Activated CD8-positive, alpha-beta T cell treated with anti-CD3 and anti-CD28 coated beads, Interleukin-2, amount 10 ng/mL, durations not matched to agents 7 days and 5 days (primary cell): ENCODE measurements at regions not wholly inside any gene's neighbourhood (a gene's known extent, or its start where the extent isn't known, plus 50 kb on each side); places are given as distances from the start of the nearest gene placed in this dataset.
"Not testable (repeated sequence)": the region's sequence is repeated elsewhere in the genome, so short reads cannot be mapped to it uniquely, and the experiment has no call there.

Experiments
- ATAC-seq: fragments of 150-1000 bp; cut with Tn5 transposase; one replicate; pipeline ENCODE4 v1.10.0; 2021; ENCODE audit warnings: moderate library complexity
- CTCF ChIA-PET: fragments of 350-600 bp; sonication (Branson Sonifier 250); formaldehyde crosslinking; loops from one replicate; lab custom pipeline; 2021; ENCODE audit warnings: antibody characterized with exemption; lab: Charles Lee
- POLR2A ChIA-PET: fragments of 350-600 bp; sonication (Branson Sonifier 250); formaldehyde crosslinking; loops from one replicate; lab custom pipeline; 2021; ENCODE audit warnings: antibody characterized with exemption; lab: Charles Lee
- DNase-seq: peaks from one replicate; pipeline ENCODE4 v3.0.0-alpha.2; 2020
- H3K27ac Mint-ChIP-seq: one replicate; pipeline ENCODE4 v1.8.0; 2021; ENCODE audit warnings: mild to moderate bottlenecking, mixed read lengths
- H3K27me3 Mint-ChIP-seq: one replicate; pipeline ENCODE4 v1.8.0; 2021; ENCODE audit warnings: low read depth, mixed read lengths
- H3K36me3 Mint-ChIP-seq: one replicate; pipeline ENCODE4 v1.8.0; 2021; ENCODE audit warnings: low read depth, mixed read lengths
- H3K4me1 Mint-ChIP-seq: one replicate; pipeline ENCODE4 v1.8.0; 2021; ENCODE audit warnings: low read depth, mixed read lengths
- H3K4me3 Mint-ChIP-seq: one replicate; pipeline ENCODE4 v1.8.0; 2021; ENCODE audit warnings: mild to moderate bottlenecking, mixed read lengths
- H3K9me3 Mint-ChIP-seq: one replicate; pipeline ENCODE4 v1.8.0; 2022; ENCODE audit warnings: mixed read lengths; ENCODE audit not compliant: insufficient read depth

DNA sequence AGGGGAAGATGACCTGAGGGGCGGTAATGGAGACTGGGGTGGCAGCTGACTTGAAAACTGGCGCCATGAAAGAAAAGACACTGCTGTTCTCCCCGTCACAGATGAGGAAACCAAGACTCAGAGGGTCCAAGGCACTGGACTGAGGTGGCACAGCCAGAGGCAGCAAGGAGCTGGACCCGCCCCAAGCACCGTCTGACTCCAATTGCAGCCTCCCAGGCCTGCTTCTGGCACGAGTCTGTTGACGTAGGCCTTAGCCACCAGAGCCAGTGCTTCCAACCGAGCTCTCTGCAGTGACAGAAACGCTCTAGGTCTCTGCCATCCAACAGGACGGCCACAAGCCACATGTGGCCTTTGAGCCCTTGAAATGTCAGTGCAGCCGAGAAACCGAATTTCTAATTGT lies 193.2 kb downstream of the OLFM1 start:
- no peak for ATAC-seq
- ChIA-PET POLR2A (interaction anchor here (0.6 kb wide), 1 partner anchor 80 kb away, joined by 4 read pairs; no protein-coding TSS in a partner anchor), CTCF (no interaction called here)
- no peak for DNase-seq
- no peak overlapping the region for H3K4me3 Mint-ChIP-seq
- no peaks in the 10 kb centered on the region for H3K36me3 Mint-ChIP-seq
- no peaks in the 10 kb centered on the region for H3K9me3 Mint-ChIP-seq
- no peak overlapping the region for H3K27ac Mint-ChIP-seq
- H3K4me1 Mint-ChIP-seq, result no peaks in the 10 kb centered on the region
- H3K27me3 Mint-ChIP-seq, result no peaks in the 10 kb centered on the region

DNA sequence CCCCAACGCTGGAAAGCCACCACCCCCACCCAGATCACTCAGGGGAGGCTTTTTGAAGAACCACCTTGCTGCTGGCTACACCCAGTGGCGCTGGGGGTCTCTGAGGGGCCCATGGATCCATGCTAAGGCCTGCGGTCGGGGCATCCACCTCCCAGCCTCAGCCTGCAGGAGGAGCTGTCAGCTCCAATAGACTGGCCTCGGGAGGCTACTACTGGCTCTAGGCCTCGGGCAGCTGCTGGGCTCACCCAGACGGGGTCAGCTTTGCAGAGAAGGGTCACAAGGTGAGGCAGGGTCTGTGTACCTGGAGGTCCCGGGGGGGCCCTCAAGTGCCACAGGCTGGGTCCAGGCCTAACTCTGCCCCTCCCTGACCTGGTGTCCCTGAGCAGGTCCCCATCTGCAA lies 193.7 kb downstream of the OLFM1 start:
- H3K4me1 Mint-ChIP-seq, result no peaks in the 10 kb centered on the region
- no peaks in the 10 kb centered on the region for H3K27me3 Mint-ChIP-seq
- ATAC-seq (no peak), DNase-seq (no peak)
- CTCF ChIA-PET, result no interaction called here
- POLR2A ChIA-PET, result interaction anchor here (0.6 kb wide), 1 partner anchor 80 kb away, joined by 4 read pairs; no protein-coding TSS in a partner anchor
- no peak overlapping the region for H3K27ac Mint-ChIP-seq
- no peaks in the 10 kb centered on the region for H3K36me3 Mint-ChIP-seq
- H3K9me3 Mint-ChIP-seq, result no peaks in the 10 kb centered on the region
- no peak overlapping the region for H3K4me3 Mint-ChIP-seq

DNA sequence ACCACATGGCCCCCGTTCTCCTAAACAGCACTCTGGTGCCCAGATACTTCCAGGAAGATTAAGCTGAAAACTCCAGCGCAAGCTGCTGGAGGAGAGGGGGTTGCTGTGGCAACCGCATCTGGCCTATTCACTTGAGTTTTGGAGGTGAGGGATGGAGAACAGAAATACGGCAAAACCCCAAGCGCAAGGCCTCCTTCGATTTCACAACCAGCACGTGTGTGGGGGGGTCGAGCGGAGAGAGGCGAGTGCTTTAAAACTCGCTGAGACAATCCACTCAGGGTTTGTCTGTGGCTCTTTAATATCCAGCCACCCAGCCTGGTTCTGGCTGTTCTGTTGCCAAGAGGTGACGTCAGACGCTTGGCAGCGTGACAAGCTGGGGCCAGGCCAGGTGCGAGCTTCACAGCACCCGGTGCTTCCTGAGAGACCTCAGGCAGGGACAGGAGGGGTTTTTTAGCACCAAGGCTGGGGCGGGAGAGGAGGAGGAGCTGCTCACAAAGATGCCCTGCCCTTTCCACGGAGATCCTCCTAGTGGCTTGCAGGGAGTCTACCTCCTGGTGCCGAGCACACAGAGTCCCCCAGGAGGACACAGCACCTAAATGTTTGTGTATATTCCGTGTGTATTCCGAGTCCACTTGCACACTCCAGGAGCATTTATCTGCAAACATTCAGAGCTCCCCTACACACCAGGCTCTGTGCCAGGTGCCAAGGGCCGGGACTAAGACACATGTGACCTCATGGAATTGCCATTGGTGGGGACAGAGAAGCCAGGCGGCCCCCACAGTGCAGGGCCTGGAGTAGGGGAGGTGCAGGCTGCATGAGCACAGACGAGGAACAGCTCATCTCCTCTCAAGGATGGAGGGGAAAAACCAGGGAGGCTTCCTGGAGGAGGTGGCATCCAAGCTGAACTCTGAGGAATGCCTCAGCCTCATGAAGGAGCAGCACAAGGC lies 194.6 kb downstream of the OLFM1 start:
- no peaks in the 10 kb centered on the region for H3K27me3 Mint-ChIP-seq
- DNase-seq (no peak), ATAC-seq (no peak)
- H3K4me3 Mint-ChIP-seq, result no peak overlapping the region
- POLR2A ChIA-PET, result no interaction called here
- H3K4me1 Mint-ChIP-seq, result no peaks in the 10 kb centered on the region
- H3K36me3 Mint-ChIP-seq, result no peaks in the 10 kb centered on the region
- no peak overlapping the region for H3K27ac Mint-ChIP-seq
- CTCF ChIA-PET, result no interaction called here
- no peaks in the 10 kb centered on the region for H3K9me3 Mint-ChIP-seq

DNA sequence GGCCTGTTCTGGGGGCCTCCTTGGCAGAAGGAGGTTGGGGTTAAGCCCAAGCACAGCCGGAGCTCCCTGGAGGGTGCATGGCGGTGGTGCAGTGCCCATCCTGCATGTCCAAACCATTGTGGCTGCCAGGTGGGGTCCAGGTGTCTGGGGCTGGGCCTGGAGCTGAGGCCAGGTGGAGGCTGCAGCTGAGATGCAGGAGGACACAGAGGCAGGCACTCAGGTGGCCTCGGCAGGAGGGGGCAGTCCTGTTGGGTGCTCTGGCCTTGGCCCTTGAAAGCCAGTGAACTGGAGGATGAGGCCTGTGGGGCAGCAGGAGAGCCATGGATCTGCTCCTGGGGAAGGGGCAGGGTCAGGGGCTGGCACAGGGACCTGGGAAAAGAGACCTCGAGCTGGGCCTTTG lies 195.3 kb downstream of the OLFM1 start:
- Mint-ChIP-seq H3K4me1 (no peaks in the 10 kb centered on the region), H3K9me3 (no peaks in the 10 kb centered on the region), H3K27me3 (no peaks in the 10 kb centered on the region), H3K4me3 (no peak overlapping the region), H3K36me3 (no peaks in the 10 kb centered on the region), H3K27ac (no peak overlapping the region)
- CTCF ChIA-PET, result no interaction called here
- DNase-seq (no peak), ATAC-seq (no peak)
- POLR2A ChIA-PET, result interaction anchor here (0.6 kb wide), 1 partner anchor 521 kb away, joined by 3 read pairs; no protein-coding TSS in a partner anchor

DNA sequence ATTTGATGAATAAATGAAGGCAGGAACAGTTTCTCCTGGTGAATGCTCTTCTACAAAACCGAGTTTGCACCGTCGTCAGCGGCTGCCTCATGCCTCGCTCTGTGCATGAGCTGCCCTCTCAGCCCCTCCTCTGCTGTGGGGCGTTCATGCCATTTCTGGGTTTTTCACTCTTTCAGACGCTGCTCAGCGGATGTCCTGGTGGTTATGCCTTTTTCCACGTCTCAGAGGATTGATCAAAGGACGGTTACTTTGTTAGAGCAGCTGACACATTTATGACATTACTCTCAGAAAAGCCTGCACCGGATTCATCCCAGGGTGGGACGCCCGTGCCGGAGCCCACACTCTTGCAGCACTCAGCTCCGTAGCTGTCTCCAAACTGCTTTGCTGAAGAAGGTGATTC lies 195.9 kb upstream of the PPP1R26 start:
- Mint-ChIP-seq H3K36me3 (no peaks in the 10 kb centered on the region), H3K4me1 (no peaks in the 10 kb centered on the region), H3K27me3 (no peaks in the 10 kb centered on the region), H3K9me3 (no peaks in the 10 kb centered on the region), H3K4me3 (no peak overlapping the region), H3K27ac (no peak overlapping the region)
- no peak for ATAC-seq
- ChIA-PET POLR2A (no interaction called here), CTCF (no interaction called here)
- no peak for DNase-seq

DNA sequence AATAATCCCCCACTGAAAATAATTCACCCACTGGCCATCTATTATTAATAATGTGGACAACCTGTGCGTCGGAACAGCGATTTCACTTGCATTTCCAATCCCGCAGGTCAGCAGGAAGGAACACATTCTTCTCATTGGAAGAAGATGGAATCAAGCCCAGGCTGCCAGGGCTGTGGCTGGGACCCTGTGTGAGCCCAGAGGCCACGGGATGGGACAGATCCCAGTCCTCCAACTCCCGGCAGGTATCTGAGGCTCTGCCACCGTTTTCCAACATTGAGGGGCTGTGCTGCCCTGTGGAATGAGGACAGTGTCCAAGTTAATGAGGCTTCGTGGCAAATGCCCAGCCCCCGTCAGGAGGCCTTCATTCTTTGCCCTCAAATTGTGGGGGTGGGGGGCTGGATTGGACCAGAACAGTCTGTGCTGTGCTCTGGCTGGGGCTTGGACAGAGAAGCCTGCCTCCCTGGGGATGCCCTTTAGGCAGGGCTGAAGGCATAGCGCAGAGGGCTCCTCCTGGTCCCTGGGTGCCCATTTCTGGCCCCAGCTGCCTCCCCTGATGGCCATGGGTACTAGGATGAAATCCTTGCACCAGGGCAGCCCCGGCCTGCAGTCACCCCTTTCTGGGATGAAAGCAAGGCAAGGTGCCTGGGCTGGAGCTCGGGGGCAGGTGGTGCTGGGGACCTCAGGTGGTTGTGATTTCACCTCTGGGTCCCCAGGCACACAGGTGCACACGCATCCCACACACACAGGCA lies 195.0 kb upstream of the PPP1R26 start:
- H3K9me3 Mint-ChIP-seq, result no peaks in the 10 kb centered on the region
- no peaks in the 10 kb centered on the region for H3K36me3 Mint-ChIP-seq
- ATAC-seq, result no peak
- ChIA-PET CTCF (no interaction called here), POLR2A (no interaction called here)
- no peak overlapping the region for H3K4me3 Mint-ChIP-seq
- H3K27ac Mint-ChIP-seq, result no peak overlapping the region
- DNase-seq, result no peak
- H3K4me1 Mint-ChIP-seq, result peaks cover 6% of the 10 kb centered on the region
- H3K27me3 Mint-ChIP-seq, result no peaks in the 10 kb centered on the region

- H3K4me1 Mint-ChIP-seq, POLR2A ChIA-PET, ATAC-seq, CTCF ChIA-PET, H3K36me3 Mint-ChIP-seq, DNase-seq, H3K9me3 Mint-ChIP-seq, H3K27me3 Mint-ChIP-seq, H3K4me3 Mint-ChIP-seq, H3K27ac Mint-ChIP-seq: not testable (repeated sequence)
Observed at GRCh38 chr9:135286187-135286925, 193.2 kb upstream of the PPP1R26 start.

DNA sequence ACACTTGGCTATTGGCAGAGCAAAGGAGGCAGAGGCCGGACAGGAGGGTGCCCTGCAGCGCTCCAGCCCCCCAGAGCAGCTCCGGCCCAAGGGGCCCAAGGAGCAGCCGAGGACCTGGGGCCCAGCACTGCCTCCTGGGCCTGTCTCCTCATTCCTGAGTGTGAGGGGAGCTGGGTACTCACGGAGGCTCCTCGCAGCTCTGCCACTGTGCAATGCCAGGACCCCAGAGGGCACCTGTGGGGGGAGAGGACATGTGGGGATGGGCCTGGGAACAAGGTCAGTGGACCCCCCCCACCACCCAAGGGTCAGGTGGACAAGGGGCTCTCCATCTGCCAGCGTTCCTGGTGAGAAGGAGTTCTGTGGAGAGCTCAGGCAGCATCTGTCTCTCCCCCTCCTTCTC lies 192.6 kb upstream of the PPP1R26 start:
- H3K4me3 Mint-ChIP-seq, result no peak overlapping the region
- ChIA-PET CTCF (no interaction called here), POLR2A (no interaction called here)
- H3K27ac Mint-ChIP-seq, result no peak overlapping the region
- DNase-seq, result no peak
- H3K9me3 Mint-ChIP-seq, result no peaks in the 10 kb centered on the region
- H3K36me3 Mint-ChIP-seq, result no peaks in the 10 kb centered on the region
- H3K4me1 Mint-ChIP-seq, result peaks cover 7% of the 10 kb centered on the region
- H3K27me3 Mint-ChIP-seq, result peaks cover 2% of the 10 kb centered on the region
- ATAC-seq, result no peak

DNA sequence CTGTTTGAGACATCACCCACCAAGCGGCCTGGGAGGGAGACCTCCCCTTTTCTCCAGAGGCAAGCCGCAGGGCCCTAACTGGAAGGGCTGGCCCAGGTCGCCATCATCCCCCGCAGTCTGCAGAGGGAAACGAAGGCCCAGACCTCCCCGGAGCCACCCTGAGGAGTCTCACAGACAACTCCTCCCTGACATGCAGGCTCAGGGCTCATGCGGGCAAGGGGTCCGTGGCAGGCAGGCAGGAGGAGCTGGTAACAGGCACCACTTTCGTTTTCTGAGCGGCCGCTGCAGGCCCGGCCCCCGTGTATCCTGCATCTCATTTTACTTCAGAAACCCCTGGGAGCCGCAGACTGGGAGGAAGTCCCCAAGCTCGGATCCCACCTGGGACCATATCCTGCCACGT lies 192.0 kb upstream of the PPP1R26 start:
- ATAC-seq (no peak), DNase-seq (no peak)
- POLR2A ChIA-PET, result no interaction called here
- Mint-ChIP-seq H3K36me3 (no peaks in the 10 kb centered on the region), H3K4me3 (no peak overlapping the region), H3K27me3 (peaks cover 2% of the 10 kb centered on the region), H3K9me3 (no peaks in the 10 kb centered on the region), H3K4me1 (peaks cover 7% of the 10 kb centered on the region), H3K27ac (no peak overlapping the region)
- CTCF ChIA-PET, result no interaction called here

- Mint-ChIP-seq H3K36me3 (no peaks in the 10 kb centered on the region), H3K27me3 (peaks cover 2% of the 10 kb centered on the region), H3K9me3 (no peaks in the 10 kb centered on the region), H3K27ac (no peak overlapping the region), H3K4me3 (no peak overlapping the region), H3K4me1 (peaks cover 7% of the 10 kb centered on the region)
- ChIA-PET POLR2A (no interaction called here), CTCF (no interaction called here)
- DNase-seq (no peak), ATAC-seq (no peak)
Observed at GRCh38 chr9:135288054-135288453, 191.5 kb upstream of the PPP1R26 start.

DNA sequence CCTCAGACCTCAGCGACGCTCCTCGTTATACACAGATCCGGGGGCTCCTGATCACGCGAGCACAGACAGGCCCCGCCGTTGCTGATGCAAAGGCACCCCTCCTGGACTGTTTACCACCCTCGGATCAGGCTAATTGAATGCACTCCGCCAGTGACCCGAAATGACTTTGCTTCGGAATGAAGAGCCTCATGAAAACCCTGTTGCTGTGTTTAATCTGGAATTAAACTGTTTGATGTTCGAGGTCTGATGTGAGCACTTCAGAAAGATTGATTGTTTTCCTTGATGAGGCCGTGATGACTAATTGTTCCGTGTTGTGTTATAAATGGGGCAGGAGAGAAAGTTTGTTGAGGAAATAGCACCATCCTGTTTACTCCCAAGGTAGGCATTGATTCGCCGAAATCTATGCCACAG lies 190.5 kb upstream of the PPP1R26 start:
- POLR2A ChIA-PET, result no interaction called here
- no peak for DNase-seq
- Mint-ChIP-seq H3K9me3 (no peaks in the 10 kb centered on the region), H3K27ac (no peak overlapping the region), H3K36me3 (no peaks in the 10 kb centered on the region), H3K4me3 (no peak overlapping the region), H3K4me1 (peaks cover 7% of the 10 kb centered on the region), H3K27me3 (peaks cover 2% of the 10 kb centered on the region)
- CTCF ChIA-PET, result no interaction called here
- ATAC-seq, result no peak
